ENCODE measurements at regions not wholly inside any gene's neighbourhood (a gene's known extent, or its start where the extent isn't known, plus 50 kb on each side); places are given as distances from the start of the nearest gene placed in this dataset.

DNA sequence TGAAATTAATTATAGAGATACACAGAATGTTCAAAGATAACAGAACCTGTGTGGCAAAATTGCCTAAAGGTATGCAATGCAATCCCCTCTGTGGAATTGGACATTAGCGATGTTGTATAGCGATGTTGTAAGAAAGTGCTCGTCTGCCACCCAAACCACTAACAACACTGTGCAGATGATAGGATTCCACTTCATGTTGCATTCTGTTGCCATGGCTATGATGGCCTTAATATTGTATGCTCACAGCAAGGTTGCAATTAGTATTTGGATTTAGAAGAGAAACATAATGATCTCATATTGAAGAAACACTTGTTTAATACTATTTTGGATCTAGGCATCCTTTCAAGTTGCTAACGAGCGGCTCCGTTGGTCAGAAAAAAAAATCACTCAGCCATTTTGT is 260.3 kb downstream of the BCAT1 start:
- TF ChIP-seq, protein P1, sequence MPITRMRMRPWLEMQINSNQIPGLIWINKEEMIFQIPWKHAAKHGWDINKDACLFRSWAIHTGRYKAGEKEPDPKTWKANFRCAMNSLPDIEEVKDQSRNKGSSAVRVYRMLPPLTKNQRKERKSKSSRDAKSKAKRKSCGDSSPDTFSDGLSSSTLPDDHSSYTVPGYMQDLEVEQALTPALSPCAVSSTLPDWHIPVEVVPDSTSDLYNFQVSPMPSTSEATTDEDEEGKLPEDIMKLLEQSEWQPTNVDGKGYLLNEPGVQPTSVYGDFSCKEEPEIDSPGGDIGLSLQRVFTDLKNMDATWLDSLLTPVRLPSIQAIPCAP (CRISPR knock-in tag; IDR thresholded peaks at IDR 0.05; ENCODE audit: low read depth) = no peak
- TF ChIP-seq, protein P2, sequence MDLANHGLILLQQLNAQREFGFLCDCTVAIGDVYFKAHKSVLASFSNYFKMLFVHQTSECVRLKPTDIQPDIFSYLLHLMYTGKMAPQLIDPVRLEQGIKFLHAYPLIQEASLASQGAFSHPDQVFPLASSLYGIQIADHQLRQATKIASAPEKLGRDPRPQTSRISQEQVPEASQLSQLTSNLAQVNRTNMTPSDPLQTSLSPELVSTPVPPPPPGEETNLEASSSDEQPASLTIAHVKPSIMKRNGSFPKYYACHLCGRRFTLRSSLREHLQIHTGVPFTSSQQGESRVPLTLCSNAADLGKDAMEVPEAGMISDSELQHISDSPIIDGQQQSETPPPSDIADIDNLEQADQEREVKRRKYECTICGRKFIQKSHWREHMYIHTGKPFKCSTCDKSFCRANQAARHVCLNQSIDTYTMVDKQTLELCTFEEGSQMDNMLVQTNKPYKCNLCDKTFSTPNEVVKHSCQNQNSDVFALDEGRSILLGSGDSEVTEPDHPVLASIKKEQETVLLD (CRISPR knock-in tag; IDR thresholded peaks at IDR 0.05; ENCODE audit: low read depth) = no peak
- TF ChIP-seq YEATS4 (CRISPR knock-in tag; IDR thresholded peaks at IDR 0.05; ENCODE audit: borderline replicate concordance) (no peak), ATF7 (IDR thresholded peaks at IDR 0.05) (no peak), ATF7 (CRISPR knock-in tag; IDR thresholded peaks at IDR 0.05) (no peak)
- TF ChIP-seq, protein P3, sequence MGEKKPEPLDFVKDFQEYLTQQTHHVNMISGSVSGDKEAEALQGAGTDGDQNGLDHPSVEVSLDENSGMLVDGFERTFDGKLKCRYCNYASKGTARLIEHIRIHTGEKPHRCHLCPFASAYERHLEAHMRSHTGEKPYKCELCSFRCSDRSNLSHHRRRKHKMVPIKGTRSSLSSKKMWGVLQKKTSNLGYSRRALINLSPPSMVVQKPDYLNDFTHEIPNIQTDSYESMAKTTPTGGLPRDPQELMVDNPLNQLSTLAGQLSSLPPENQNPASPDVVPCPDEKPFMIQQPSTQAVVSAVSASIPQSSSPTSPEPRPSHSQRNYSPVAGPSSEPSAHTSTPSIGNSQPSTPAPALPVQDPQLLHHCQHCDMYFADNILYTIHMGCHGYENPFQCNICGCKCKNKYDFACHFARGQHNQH (CRISPR knock-in tag; IDR thresholded peaks at IDR 0.05) = no peak

Data from HepG2 (cell line).